Suppressor macrophage (primary cell): ENCODE measurements at regions not wholly inside any gene's neighbourhood (a gene's known extent, or its start where the extent isn't known, plus 50 kb on each side); places are given as distances from the start of the nearest gene placed in this dataset.

Source experiments
- DNase-seq, 4 experiments: peaks; one replicate each; pipeline ENCODE4 v3.0.0-alpha.2; 2020 to 2022

DNA sequence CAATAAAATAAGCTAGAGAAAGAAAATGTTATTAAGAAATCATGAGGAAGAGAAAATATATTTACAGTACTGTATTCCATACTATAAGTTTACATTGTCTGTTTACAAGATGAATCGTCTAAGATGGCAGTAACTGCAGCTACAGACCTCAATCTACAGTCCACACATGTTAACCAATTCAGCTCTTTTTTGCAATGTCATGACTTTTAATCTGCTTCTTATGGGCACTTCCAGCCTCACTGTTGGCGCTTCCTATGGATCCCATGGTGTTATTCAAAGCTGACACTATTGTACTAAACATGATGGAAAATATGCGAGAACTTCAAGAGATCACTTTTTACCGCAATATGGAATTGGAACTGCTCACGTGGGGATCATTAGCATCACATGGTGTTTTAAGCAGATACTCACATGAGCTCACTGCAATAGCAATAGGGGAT, 451.5 kb upstream of the CITED2 start:
- no peak for DNase-seq

DNA sequence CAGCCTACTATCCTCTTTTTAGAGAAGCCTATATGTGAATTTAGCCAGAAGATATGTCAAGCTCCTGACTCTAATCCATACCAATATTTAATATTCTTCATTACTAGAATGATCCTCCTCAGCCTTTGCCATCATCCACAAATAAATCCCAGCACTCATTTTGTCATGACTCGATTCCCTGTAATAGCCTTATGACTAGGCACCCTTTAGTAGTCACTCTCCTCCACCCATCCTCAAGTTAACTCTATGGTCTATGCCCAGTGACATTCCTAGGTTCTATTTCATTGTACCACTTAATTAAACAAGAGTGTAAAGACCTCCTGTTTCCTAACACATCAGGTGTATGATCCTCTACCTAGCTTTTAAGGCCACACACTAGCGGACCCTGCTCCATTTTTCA, 450.4 kb upstream of the CITED2 start:
- DNase-seq: no peak

DNA sequence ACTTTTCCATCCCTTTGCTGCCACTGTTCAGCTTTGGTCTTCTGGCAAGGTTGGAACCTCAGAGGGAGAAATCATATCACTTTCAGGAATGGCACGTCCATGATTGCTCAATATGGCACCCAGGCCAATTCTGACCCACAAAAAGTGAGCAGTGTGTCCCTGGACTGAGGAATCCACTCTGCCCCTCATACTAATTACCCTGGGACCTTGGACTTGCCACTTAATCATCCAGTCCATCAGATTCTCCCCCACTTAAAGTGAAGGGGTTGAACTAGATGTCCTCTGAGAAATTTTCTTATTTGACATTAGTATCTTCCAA, 449.3 kb upstream of the CITED2 start:
- DNase-seq: no peak

DNA sequence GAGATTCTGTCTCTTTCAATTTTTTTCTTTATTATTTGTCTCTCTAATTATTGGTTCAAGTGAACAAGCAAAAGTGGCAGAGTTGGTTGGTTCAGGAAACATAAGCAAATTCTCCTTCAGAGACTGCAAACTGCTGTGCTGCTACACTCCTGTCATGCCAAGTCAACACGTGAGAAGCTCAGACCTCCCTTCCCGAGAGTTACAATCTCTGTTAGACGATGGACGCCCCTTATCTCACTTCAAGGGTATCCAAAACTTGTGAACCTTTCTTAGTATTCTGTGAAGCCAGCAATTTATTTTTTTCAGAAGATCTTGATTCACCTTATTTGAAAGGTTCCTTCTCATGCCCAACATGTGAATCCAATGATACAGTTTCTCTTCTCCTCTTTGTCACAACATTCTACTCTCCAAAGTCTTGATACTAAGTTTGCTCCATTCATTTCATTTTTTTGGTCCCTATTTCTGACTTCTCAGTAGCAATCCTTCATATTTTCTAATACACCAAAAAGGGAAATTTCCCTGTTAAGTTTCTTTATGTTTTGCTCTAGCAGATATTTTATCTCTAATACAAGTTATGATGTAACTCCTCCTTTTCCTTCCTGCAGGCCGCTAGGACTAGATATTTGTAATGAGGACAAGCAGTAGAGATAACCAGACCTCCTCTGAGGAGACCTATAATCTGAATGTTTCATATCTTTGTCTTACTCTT, 448.8 kb upstream of the CITED2 start:
- no peak for DNase-seq

DNA sequence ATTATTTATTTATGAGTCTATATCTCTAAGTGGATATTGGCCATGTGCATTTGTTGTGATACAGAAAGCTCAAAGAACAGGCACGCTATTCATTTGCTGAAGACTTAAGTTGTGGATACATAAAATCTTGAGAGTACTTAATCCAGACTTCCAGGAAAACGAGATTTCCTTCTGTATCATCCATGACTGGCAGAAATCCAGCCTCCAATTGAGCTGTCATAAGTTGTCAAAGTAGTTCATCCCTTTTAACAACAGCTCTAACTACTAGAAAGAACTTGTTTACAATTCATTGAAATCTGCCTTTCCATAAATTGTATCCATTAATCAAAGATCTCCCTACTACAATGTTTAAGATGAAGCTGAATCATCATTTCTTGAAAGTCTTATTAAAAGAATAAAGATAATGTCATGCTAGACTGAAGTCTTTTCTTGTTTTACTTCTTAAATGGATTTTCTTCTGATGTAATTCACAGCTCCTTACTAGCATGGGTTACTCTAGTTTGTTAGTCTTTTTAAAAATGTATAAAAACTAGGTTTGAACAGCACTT, 447.3 kb upstream of the CITED2 start:
- no peak for DNase-seq

DNA sequence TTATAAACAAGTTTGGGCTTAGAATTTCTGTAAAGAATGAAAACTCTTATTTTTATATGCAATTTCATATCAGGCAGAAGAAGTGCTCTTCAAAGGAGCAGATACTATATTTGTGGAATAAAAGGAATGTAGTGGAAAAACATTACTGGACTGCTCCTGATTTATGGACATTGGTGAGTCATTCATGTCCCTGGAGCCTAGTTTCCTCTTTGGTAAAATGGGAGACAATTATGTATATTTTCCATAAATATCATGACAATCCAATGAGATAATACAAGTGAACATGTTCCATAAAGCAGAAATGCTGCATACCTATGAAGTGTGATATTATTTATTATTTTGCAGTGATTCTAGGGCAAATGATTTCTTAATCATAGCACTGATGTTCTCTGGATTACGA, 445.8 kb upstream of the CITED2 start:
- no peak for DNase-seq

DNA sequence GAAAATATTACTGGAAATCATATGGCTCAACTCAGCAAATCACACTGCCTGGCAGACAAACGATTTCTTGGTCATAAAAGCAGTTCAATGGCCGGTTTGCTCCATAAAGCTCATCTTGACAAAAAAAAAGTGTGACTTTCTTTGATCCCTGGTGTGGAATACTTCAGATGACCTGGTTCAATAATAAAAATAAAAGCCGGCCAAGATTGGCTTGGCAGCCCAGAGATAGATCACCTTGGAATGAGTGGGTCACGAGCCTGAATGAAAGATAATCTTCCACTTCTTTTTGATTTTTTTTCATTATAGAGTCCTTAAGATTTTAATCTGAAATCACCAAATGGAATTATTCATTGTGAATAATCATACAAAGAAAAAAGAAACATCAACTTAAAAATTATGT, 445.3 kb upstream of the CITED2 start:
- no peak for DNase-seq

DNA sequence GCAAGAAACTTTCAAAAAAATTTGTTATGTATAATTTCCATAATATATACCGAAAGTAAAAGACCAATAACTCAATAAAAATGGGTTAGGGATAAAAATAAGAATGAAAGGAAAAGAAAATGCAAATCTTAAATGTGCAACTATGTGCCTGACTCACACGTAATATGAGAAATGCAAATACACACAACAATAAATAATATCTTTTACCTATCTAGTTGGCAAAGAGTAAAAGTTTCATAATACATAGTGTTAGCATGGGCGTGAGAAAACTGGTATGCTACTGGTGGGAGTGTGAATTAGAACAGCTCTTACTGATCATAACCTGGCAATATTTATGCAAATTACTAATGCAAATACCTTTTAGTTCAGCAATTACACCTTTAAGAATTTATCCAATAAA, 438.5 kb upstream of the CITED2 start:
- DNase-seq: no peak

DNA sequence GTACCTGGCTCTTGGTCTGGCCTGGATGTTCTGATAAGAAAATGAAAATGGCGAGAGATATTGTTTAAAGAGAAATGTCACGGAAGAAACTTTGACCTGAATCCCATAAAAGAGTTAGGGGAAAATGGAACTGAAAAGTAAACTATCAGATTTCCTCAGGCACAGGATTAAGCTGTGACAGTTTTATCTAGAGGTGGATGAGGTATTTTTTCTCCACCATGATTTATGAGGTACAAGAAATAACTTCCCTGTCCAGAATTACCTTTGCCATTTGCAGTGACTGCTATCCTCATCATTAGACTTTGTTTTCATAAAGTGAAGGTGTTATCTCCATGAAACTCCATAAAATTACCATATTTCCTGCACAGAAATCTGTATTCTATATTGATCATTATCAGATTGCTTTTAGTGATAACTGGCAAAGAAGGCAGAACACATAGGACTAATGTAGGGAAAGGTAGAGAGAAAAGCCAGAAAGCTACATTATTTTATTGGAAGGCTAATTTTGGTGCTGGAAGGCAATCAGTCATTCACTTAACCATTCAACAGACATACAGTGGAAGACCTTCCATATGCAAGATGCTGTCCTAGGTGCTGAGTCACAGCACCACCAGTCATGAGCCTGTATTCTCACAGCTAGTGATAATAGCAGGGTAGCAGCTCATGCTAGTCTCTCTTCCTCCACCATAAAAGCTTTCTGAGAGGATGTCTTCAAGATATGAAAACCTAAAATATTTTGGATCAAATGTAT, 427.3 kb upstream of the CITED2 start:
- peak in 1 of 4 experiments; percentile 6 for DNase-seq

DNA sequence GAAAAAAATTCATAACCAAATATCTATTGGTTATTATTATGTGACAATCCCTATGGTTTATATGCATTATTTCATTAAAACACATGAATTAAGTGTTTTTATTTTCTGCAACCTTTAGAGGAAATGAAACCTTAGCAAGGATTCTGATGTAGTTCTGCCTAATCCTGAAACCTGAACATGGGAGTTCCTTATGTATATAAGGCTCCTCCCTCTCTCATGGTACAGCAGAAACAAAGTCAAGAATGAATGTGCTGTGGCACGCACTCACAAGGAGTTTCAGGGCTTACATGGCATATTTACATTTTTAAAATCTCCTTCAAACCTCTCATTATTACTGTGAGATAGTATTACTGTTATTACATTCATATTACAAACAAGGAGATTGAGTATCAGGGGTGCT, 426.4 kb upstream of the CITED2 start:
- peak in 2 of 4 experiments; percentile 4 to 23 for DNase-seq

DNA sequence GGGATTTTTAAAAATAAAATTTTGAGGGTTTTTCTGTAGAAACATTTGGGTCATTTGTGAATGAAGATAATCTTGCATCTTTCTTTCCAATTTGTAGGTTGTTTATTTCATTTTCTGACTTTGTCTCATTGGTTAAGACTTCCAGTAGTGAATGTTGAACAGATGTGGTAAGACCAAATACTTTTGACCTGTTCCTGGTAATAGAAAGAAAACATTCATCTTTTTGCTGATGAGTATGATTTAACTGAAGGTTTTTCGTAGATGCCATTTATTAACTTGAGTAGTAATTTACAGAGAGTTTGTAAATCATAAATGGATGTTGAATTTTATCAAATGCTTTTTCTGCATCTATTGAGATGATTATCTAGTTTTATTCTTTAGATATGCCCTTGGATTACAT, 416.1 kb upstream of the CITED2 start:
- DNase-seq: no peak

DNA sequence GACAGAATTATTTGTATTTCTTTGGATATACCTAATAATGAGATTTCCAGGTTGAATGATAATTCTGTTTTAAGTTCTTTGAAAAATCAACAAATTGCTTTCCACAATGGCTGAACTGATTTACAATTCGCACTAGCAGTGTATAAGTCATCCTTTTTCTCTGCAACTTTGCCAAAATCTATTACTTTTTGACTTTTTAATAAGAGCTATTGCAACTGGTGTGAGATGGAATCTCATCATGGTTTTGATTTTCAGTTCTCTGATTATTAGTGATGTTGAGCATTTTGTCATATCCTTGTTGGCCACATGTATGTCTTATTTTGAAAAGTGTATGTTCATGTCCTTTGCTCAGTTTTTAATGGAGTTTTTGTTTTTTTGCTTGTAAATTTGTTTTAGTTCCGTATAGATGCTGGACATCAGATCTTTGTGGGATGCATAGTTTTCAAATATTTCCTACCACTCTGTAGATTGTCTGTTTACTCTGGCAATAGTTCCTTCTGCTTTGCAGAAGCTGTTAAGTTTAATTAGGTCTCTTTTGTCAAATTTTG, 409.8 kb upstream of the CITED2 start:
- DNase-seq: no peak

DNA sequence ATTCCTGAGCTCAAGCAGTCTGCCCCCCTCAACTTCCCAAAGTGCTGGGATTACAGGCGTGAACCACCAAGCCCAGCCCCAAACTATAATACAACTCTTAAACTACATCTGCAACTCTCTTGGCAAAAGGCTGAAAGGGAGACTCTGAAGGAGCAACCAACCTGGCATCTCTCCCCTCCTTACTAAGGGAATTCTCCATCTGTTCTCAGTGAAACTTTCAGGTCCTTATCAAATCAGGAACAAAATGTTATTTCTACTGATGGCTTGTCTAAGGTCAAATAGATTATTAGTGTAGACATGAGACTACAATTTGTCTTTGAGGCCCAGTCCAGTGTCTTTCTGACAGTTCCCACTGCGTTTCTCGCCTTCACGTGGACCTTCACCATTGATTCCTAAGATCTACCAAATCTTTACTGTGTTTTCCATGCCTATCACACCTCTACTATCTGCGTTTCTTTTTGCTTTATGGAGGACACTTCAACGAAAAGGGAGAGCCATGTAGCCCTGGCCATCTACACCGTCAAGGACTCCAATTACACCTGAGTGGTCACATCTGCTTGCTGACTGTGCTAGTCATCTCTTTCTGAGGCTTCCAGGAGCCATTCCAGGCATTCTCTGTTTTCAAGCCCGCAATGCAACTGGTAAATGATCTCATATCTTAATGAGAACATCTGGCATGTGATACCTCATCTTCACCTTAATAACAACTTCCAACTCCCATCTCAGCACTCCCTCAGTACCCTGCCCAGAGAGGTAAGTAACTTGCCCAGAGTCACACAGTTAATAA, 405.7 kb upstream of the CITED2 start:
- DNase-seq: no peak

DNA sequence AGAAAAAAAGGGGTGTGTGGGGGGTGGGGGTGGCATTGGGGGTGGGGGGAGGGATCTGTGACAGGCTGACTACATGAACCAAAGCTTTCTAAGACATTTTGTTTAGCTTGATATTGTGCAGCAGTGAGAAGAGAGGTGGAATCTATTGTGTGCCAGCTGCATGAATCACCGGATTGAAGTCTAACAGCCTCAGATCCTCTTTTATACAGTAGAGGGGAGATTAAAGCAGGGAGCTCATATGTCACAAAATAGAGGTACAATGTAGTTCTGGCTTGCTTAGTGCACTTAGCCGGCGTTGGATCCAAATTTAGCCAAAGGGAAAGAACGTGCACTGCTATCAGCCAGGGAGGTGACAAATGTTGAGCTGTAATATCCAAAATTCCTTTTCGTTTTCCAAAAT, 404.2 kb upstream of the CITED2 start:
- no peak for DNase-seq

DNA sequence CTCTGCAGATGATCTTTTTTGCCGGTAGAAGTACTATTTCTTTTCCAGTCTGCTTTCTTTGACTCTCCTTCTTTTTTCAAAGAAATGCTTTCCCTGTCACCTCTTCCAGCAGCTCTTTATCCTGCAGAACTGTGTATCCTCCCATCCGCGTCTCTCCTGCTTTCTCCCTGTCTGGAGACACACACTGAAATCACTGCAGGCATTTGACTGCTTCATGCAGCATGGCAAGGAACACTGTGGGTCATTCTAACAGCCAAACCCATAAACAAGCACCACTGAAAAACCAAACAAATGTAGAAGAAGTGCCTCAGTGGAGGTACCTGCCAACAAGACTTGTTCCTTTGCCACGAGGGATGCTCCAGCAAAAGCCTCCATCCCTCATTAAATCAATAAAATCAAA, 403.7 kb upstream of the CITED2 start:
- DNase-seq: no peak

DNA sequence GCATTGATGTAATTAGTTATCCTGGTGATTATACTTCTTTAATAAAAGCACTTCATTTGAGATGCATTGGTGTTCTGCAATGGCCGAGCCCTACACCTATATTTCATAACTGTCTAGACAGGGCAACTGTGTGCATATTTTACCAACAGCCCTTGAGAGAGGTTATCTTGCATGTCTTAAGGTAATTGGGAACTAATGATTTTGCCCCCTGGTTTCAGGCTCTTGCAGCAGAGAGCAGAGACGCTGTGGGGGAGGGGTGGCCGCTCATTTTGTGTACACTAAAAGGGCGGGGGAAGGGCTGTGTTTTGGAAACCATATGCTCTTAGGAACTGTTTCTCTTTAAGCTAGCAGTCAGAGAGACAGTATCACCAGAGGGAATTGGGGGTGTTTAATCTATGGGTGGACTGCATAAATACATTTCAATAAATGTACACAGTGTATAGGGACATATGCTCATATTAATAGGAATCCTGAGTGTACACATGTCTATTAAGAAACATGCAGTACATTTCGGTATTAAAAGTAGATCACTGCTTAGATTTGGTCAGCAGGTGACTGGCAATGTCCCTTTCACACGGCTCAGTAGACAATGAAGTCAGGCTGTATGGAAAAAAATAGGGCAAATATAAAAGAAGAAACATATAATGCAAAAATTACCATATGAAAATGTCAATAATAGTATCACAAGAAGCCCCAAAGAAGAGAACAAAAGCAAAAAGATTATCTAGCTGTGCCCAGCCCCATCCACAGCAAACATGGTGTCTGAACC, 402.9 kb upstream of the CITED2 start:
- DNase-seq: no peak

DNA sequence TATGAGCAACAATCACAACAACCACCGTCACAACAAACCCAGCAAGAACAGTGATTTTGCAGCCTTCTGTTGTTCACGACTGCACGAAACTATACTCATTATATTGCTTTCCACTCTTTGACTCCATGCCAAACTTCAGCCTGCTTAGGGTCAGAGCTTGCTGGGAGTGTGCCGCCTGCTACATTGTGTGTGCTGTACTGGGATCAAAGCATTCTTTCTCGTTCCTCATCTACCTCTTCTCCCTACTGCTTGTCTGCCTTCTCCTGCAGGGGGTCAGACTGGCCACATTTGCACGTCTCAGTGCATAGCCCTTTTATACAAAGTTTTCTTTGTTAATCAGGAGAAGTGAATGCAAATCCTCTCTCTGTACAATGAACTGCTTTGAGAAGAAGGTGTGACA, 401.6 kb upstream of the CITED2 start:
- DNase-seq: no peak

DNA sequence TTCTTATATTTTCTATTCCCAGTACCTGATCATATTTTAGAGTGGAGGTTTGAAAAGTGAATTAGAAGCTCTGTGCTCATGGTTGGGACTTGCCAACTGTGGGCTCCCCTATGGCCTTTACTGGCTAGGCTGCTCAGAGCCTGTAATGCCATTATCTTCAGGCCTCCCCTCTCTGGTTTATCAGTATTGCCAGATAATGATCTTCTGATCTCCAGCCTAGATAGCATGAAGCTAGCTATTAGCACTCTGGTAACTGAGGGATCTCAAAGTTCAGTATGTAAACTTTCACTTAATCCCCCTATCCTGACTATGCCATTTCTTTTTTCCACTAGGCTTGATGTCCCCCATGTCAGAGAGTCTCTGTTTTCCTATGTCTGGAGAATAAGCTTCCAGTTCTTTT, 393.7 kb upstream of the CITED2 start:
- DNase-seq: no peak

DNA sequence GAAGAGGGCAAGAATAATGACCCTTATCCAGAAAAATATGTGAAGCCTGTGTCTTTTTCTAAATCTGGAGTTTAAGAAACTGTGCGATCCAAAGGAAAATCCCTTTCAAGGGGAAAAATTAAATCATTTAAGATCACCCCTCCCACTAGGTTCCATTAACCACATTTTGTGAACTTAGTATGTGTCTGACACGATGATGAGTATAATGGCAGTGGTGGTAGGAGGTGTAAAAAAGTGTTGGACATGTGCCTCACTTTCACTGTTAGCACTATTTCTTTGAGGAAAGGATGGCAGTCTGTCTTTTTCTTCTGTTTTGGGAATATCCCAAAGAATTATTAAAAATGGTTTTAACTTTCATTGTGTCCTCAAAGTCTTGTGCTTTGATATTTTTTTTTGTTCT, 392.3 kb upstream of the CITED2 start:
- no peak for DNase-seq

DNA sequence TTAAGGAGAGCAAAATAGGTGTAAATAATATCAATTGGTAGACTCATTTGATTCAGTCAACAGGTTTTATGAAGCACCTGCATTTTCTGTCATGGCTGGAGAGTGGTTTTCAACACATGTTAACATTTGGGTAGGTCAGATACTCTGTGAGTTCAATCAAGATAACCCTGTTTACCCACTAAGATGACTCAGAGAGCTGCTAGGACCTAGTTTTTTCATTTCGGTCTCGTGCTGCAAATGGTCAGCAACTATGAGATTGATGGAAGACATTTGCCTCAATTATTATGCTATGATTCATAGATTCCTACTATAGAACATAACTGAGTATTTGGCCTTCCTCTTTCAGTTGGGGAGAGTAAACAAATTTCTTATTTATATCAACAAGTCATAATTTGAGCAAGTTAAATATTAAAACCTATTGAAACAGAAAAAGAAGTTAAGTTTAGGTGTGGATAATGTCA, 391.4 kb upstream of the CITED2 start:
- DNase-seq: peak; percentile 48 to 81 (median 62)

DNA sequence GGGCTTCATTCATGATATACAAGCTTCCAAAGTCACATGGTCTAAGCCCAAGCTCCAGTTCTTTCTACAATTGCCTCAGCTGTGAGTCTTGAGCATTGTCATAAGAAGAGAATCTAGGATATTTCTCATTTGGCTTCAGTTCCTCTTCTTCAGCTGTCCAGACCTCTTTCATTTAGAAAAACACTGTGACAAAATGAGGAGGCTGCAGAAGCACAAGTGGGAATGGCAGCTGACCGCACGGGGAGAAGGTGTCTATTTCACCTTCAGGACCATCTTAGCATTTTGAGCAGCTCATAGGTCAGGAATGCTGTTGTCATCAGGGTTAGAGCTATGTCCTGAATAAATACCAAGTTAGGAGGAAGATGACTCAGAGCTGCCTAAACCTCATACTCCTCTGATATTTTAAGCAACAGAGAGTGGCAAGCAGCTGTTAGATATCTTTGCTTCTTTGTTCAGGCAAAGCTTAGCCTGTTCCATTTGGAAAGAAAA, 390.1 kb upstream of the CITED2 start:
- DNase-seq: peak; percentile 71 to 90 (median 82)
